ENCODE measurements at regions not wholly inside any gene's neighbourhood (a gene's known extent, or its start where the extent isn't known, plus 50 kb on each side); places are given as distances from the start of the nearest gene placed in this dataset.

- peaks cover 0 to 6% of the 10 kb centered on the region in 2 donors for H3K9me3 ChIP-seq
- no peak overlapping the region for H3K4me3 ChIP-seq
- no peaks in the 10 kb centered on the region for H3K36me3 ChIP-seq
- DNase-seq (ENCODE audit: low spot score) = no peak
- no peak overlapping the region for H3K27ac ChIP-seq
- TF ChIP-seq CTCF (IDR thresholded peaks at IDR 0.05) = no peak
- no peaks in the 10 kb centered on the region for H3K4me1 ChIP-seq
- H3K27me3 ChIP-seq = no peaks in the 10 kb centered on the region
Measured at GRCh38 chr13:62299988-62300387, 884.3 kb upstream of the PCDH20 start.

GRCh38 chr13:62296812-62297211 lies 881.2 kb upstream of the PCDH20 start:
- H3K4me3 ChIP-seq = no peak overlapping the region
- H3K27me3 ChIP-seq = no peaks in the 10 kb centered on the region
- DNase-seq (ENCODE audit: low spot score) = no peak
- TF ChIP-seq CTCF (IDR thresholded peaks at IDR 0.05) = no peak
- no peak overlapping the region for H3K27ac ChIP-seq
- H3K9me3 ChIP-seq = no peaks in the 10 kb centered on the region
- no peaks in the 10 kb centered on the region for H3K4me1 ChIP-seq
- H3K36me3 ChIP-seq = no peaks in the 10 kb centered on the region

- Histone ChIP-seq H3K36me3 (no peaks in the 10 kb centered on the region), H3K4me1 (no peaks in the 10 kb centered on the region), H3K27ac (no peak overlapping the region), H3K9me3 (no peaks in the 10 kb centered on the region), H3K27me3 (no peaks in the 10 kb centered on the region), H3K4me3 (no peak overlapping the region)
- no peak for DNase-seq (ENCODE audit: low spot score)
- TF ChIP-seq CTCF (IDR thresholded peaks at IDR 0.05) = no peak
Measured at GRCh38 chr13:62294244-62294643, 878.6 kb upstream of the PCDH20 start.

GRCh38 chr13:62292714-62293480 lies 877.2 kb upstream of the PCDH20 start:
- Histone ChIP-seq H3K27me3 (no peaks in the 10 kb centered on the region), H3K9me3 (no peaks in the 10 kb centered on the region), H3K4me3 (no peak overlapping the region), H3K4me1 (no peaks in the 10 kb centered on the region), H3K27ac (no peak overlapping the region), H3K36me3 (no peaks in the 10 kb centered on the region)
- TF ChIP-seq CTCF (IDR thresholded peaks at IDR 0.05) = no peak
- no peak for DNase-seq (ENCODE audit: low spot score)

- Histone ChIP-seq H3K4me3 (no peak overlapping the region), H3K27ac (no peak overlapping the region), H3K27me3 (no peaks in the 10 kb centered on the region), H3K9me3 (no peaks in the 10 kb centered on the region), H3K4me1 (no peaks in the 10 kb centered on the region), H3K36me3 (no peaks in the 10 kb centered on the region)
- no peak for DNase-seq (ENCODE audit: low spot score)
- TF ChIP-seq CTCF (IDR thresholded peaks at IDR 0.05) = no peak
Measured at GRCh38 chr13:62290542-62290941, 874.9 kb upstream of the PCDH20 start.

- no peaks in the 10 kb centered on the region for H3K9me3 ChIP-seq
- H3K4me1 ChIP-seq = no peaks in the 10 kb centered on the region
- H3K27ac ChIP-seq = no peak overlapping the region
- TF ChIP-seq CTCF (IDR thresholded peaks at IDR 0.05) = no peak
- DNase-seq (ENCODE audit: low spot score) = no peak
- no peaks in the 10 kb centered on the region for H3K27me3 ChIP-seq
- H3K36me3 ChIP-seq = no peaks in the 10 kb centered on the region
- no peak overlapping the region for H3K4me3 ChIP-seq
Measured at GRCh38 chr13:62287764-62288163, 872.1 kb upstream of the PCDH20 start.
